ENCODE measurements at regions not wholly inside any gene's neighbourhood (a gene's known extent, or its start where the extent isn't known, plus 50 kb on each side); places are given as distances from the start of the nearest gene placed in this dataset.

GRCh38 chr6:921400-921799 lies 228.5 kb upstream of the EXOC2 start:
- Histone ChIP-seq H3K36me3 (replicated peaks) (no peaks in the 10 kb centered on the region), H3K4me3 (ENCODE audit: low read depth, low read length) (no peak overlapping the region), H3K27me3 (replicated peaks) (no peaks in the 10 kb centered on the region), H3K27ac (no peak overlapping the region)
- in situ Hi-C loops (cut with HindIII; ENCODE audit: low pct_ligation_motif_present, low sequenced_read_pairs), result no loop called here
- no peak for TF ChIP-seq CTCF (IDR thresholded peaks at IDR 0.05; ENCODE audit: low read depth, low read length, missing control alignments)
- DNase-seq, result no peak

- Histone ChIP-seq H3K36me3 (replicated peaks) (no peaks in the 10 kb centered on the region), H3K27me3 (replicated peaks) (no peaks in the 10 kb centered on the region), H3K4me3 (ENCODE audit: low read depth, low read length) (no peak overlapping the region), H3K27ac (no peak overlapping the region)
- DNase-seq, result no peak
- TF ChIP-seq CTCF (IDR thresholded peaks at IDR 0.05; ENCODE audit: low read depth, low read length, missing control alignments), result no peak
- in situ Hi-C loops (cut with HindIII; ENCODE audit: low pct_ligation_motif_present, low sequenced_read_pairs), result no loop called here
Measured at GRCh38 chr6:920512-920911, 227.6 kb upstream of the EXOC2 start.

- no peak overlapping the region for H3K4me3 ChIP-seq (ENCODE audit: low read depth, low read length)
- in situ Hi-C loops (cut with HindIII; ENCODE audit: low pct_ligation_motif_present, low sequenced_read_pairs), result no loop called here
Measured at GRCh38 chr6:919500-919899, 226.6 kb upstream of the EXOC2 start.

GRCh38 chr6:917939-918338 lies 225.0 kb upstream of the EXOC2 start:
- TF ChIP-seq CTCF (IDR thresholded peaks at IDR 0.05; ENCODE audit: low read depth, low read length, missing control alignments), result no peak
- DNase-seq, result no peak
- in situ Hi-C loops (cut with HindIII; ENCODE audit: low pct_ligation_motif_present, low sequenced_read_pairs), result no loop called here
- no peaks in the 10 kb centered on the region for H3K36me3 ChIP-seq (replicated peaks)
- no peak overlapping the region for H3K27ac ChIP-seq
- no peaks in the 10 kb centered on the region for H3K27me3 ChIP-seq (replicated peaks)
- H3K4me3 ChIP-seq (ENCODE audit: low read depth, low read length), result no peak overlapping the region

More at GRCh38 chr6:919500-919899, 226.6 kb upstream of the EXOC2 start:
- DNase-seq, result no peak
- TF ChIP-seq CTCF (IDR thresholded peaks at IDR 0.05; ENCODE audit: low read depth, low read length, missing control alignments), result no peak
- H3K36me3 ChIP-seq (replicated peaks), result no peaks in the 10 kb centered on the region
- no peak overlapping the region for H3K27ac ChIP-seq
- H3K27me3 ChIP-seq (replicated peaks), result no peaks in the 10 kb centered on the region

GRCh38 chr6:917296-917695 lies 224.4 kb upstream of the EXOC2 start:
- no peak for DNase-seq
- Histone ChIP-seq H3K27me3 (replicated peaks) (peaks cover 4% of the 10 kb centered on the region), H3K36me3 (replicated peaks) (no peaks in the 10 kb centered on the region), H3K4me3 (ENCODE audit: low read depth, low read length) (no peak overlapping the region), H3K27ac (no peak overlapping the region)
- TF ChIP-seq CTCF (IDR thresholded peaks at IDR 0.05; ENCODE audit: low read depth, low read length, missing control alignments), result no peak
- in situ Hi-C loops (cut with HindIII; ENCODE audit: low pct_ligation_motif_present, low sequenced_read_pairs), result no loop called here

- in situ Hi-C loops (cut with HindIII; ENCODE audit: low pct_ligation_motif_present, low sequenced_read_pairs), result no loop called here
Measured at GRCh38 chr6:916131-916530, 223.2 kb upstream of the EXOC2 start.

More at GRCh38 chr6:916131-916530, 223.2 kb upstream of the EXOC2 start:
- Histone ChIP-seq H3K27me3 (replicated peaks) (peaks cover 4% of the 10 kb centered on the region), H3K27ac (no peak overlapping the region), H3K4me3 (ENCODE audit: low read depth, low read length) (no peak overlapping the region), H3K36me3 (replicated peaks) (no peaks in the 10 kb centered on the region)
- no peak for TF ChIP-seq CTCF (IDR thresholded peaks at IDR 0.05; ENCODE audit: low read depth, low read length, missing control alignments)
- no peak for DNase-seq
